Vagina (tissue), 2 donors: ENCODE measurements at regions not wholly inside any gene's neighbourhood (a gene's known extent, or its start where the extent isn't known, plus 50 kb on each side); places are given as distances from the start of the nearest gene placed in this dataset.

ENCODE experiments used
- DNase-seq, 2 donors: peaks; one replicate each; pipeline ENCODE4 v3.0.0-alpha.2; 2017; ENCODE audit errors: extremely low spot score in 2 of 2
- H3K27ac ChIP-seq: fragments of 200-600 bp; sonication (generic); one replicate; pipeline ENCODE4 v1.5.1; 2019
- H3K27me3 ChIP-seq: fragments of 200-600 bp; sonication (generic); one replicate; pipeline ENCODE4 v1.5.1; 2019
- H3K36me3 ChIP-seq, 2 donors: fragments of 200-600 bp; sonication (generic); one replicate each; pipeline ENCODE4 v1.5.1; 2017 to 2019
- H3K4me1 ChIP-seq: fragments of 200-600 bp; sonication (generic); one replicate; pipeline ENCODE4 v1.5.1; 2019
- H3K4me3 ChIP-seq, 2 donors: fragments of 200-600 bp; sonication (generic); 1 replicate in 1 of 2; 2 replicates in 1 of 2; pipeline ENCODE4 v1.5.1; 2016 to 2019
- H3K9me3 ChIP-seq: fragments of 200-600 bp; sonication (generic); one replicate; pipeline ENCODE4 v1.5.1; 2019
- POLR2A ChIP-seq, 2 donors: fragments of 450-650 bp; IDR thresholded peaks; one replicate each; pipeline ENCODE4 v1.6.1; 2017; ENCODE audit warnings: antibody characterized with exemption in 2 of 2, mild to moderate bottlenecking in 2 of 2, moderate library complexity in 2 of 2
- POLR2AphosphoS5 ChIP-seq, 2 donors: sonication (generic); formaldehyde crosslinking; IDR thresholded peaks; one replicate each; pipeline ENCODE4 v1.9.0; 2017; ENCODE audit warnings: antibody characterized with exemption in 2 of 2, mild to moderate bottlenecking in 2 of 2, low read depth in 1 of 2; ENCODE audit not compliant: insufficient read depth in 1 of 2
- intact Hi-C: fragments of 100-400 bp; cut with DNase I; formaldehyde crosslinking; loops from one replicate; pipeline ENCODE4 v1.15.1; 2023
- TF ChIP-seq, protein P1 (sequence below), 3 experiments: fragments of 450-650 bp in 2 of 3; fragments of 200-600 bp in 1 of 3; sonication (generic) in 1 of 3; IDR thresholded peaks; one replicate each; pipeline ENCODE4 v1.5.1; 2017 to 2019; ENCODE audit warnings: antibody characterized with exemption in 3 of 3, mild to moderate bottlenecking in 2 of 3, moderate library complexity in 2 of 3

DNA sequence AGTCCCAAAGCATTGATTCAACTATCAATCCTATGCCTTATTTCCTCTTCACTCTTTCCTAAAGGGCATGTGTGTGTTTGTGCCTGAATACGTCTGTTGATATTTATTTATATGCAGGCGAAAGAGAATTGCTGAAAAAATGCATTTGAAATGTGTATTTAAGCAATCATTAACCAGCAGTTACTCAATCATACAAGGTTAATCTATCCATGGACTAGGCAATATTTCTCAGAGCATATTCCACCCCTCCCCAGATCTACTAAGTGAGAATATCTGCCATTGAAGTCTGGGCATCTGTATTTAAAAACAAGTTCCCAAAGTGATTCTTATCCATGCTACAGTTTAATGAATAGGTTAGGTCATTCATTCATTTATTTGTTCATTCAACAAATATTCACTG lies 113.6 kb downstream of the RASGEF1B start:
- Histone ChIP-seq H3K4me1 (no peaks in the 10 kb centered on the region), H3K36me3 (no peaks in the 10 kb centered on the region), H3K27me3 (no peaks in the 10 kb centered on the region), H3K27ac (no peak overlapping the region), H3K4me3 (no peak overlapping the region), H3K9me3 (no peaks in the 10 kb centered on the region)
- TF ChIP-seq POLR2A (IDR thresholded peaks at IDR 0.05) (no peak), POLR2AphosphoS5 (IDR thresholded peaks at IDR 0.05; ENCODE audit: insufficient read depth in 1 of 2, low read depth in 1 of 2) (no peak)
- TF ChIP-seq, protein P1, sequence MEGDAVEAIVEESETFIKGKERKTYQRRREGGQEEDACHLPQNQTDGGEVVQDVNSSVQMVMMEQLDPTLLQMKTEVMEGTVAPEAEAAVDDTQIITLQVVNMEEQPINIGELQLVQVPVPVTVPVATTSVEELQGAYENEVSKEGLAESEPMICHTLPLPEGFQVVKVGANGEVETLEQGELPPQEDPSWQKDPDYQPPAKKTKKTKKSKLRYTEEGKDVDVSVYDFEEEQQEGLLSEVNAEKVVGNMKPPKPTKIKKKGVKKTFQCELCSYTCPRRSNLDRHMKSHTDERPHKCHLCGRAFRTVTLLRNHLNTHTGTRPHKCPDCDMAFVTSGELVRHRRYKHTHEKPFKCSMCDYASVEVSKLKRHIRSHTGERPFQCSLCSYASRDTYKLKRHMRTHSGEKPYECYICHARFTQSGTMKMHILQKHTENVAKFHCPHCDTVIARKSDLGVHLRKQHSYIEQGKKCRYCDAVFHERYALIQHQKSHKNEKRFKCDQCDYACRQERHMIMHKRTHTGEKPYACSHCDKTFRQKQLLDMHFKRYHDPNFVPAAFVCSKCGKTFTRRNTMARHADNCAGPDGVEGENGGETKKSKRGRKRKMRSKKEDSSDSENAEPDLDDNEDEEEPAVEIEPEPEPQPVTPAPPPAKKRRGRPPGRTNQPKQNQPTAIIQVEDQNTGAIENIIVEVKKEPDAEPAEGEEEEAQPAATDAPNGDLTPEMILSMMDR (IDR thresholded peaks at IDR 0.05): no peak
- intact Hi-C loops: loop anchor here (10.0 kb wide), 1 partner anchor 283 kb away; no protein-coding TSS in a partner anchor
- DNase-seq: no peak

DNA sequence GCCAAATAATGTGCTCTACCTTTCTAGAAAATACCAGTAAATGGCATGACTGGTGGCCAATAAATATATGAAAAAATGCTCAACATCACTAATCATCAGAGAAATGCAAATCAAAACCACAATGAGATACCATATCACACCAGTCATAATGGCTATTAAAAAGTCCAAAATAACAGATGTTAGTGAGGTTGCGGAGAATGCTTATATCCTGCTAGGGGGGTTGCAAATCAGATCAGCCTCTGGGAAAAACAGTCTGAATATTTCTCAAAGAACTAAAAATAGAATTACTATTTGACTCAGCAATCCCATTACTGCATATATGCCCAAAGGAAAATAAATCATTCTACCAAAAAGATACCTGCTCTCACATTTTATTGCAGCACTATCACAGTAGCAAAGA lies 115.1 kb downstream of the RASGEF1B start:
- peaks cover 8% of the 10 kb centered on the region for H3K4me1 ChIP-seq
- no peak for DNase-seq
- H3K27ac ChIP-seq: no peak overlapping the region
- H3K27me3 ChIP-seq: no peaks in the 10 kb centered on the region
- H3K9me3 ChIP-seq: no peaks in the 10 kb centered on the region
- intact Hi-C loops: loop anchor here (10.0 kb wide), 1 partner anchor 282 kb away; no protein-coding TSS in a partner anchor
- TF ChIP-seq POLR2A (IDR thresholded peaks at IDR 0.05): no peak
- TF ChIP-seq POLR2AphosphoS5 (IDR thresholded peaks at IDR 0.05; ENCODE audit: insufficient read depth in 1 of 2, low read depth in 1 of 2): no peak
- TF ChIP-seq, protein P1 (IDR thresholded peaks at IDR 0.05): no peak
- H3K36me3 ChIP-seq: no peaks in the 10 kb centered on the region
- no peak overlapping the region for H3K4me3 ChIP-seq

DNA sequence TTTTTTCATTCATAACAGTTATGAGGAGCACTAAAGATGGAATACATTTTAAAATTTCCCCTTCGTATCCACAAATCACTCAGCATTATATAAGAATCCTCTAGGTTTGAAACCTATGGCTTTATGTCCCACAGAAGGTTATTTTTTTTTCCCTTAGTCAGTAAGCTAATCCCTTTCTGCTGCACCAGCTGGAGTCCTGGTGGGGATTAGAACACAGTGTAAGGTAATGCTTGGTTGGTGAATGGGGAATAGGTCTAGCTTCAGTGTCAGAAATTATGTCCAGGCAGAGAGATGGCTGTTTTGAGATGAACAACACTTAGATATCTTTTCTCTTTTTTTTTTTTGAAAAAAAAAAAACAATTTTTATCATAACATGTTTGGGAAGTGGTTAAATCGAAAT lies 116.6 kb downstream of the RASGEF1B start:
- DNase-seq: no peak
- Histone ChIP-seq H3K4me3 (no peak overlapping the region), H3K27me3 (no peaks in the 10 kb centered on the region), H3K9me3 (no peaks in the 10 kb centered on the region), H3K27ac (no peak overlapping the region), H3K36me3 (no peaks in the 10 kb centered on the region), H3K4me1 (peaks cover 8% of the 10 kb centered on the region)
- TF ChIP-seq POLR2A (IDR thresholded peaks at IDR 0.05): no peak
- TF ChIP-seq POLR2AphosphoS5 (IDR thresholded peaks at IDR 0.05; ENCODE audit: insufficient read depth in 1 of 2, low read depth in 1 of 2): no peak
- TF ChIP-seq, protein P1 (IDR thresholded peaks at IDR 0.05): no peak
- intact Hi-C loops: loop anchor here (10.0 kb wide), 1 partner anchor 280 kb away; no protein-coding TSS in a partner anchor

DNA sequence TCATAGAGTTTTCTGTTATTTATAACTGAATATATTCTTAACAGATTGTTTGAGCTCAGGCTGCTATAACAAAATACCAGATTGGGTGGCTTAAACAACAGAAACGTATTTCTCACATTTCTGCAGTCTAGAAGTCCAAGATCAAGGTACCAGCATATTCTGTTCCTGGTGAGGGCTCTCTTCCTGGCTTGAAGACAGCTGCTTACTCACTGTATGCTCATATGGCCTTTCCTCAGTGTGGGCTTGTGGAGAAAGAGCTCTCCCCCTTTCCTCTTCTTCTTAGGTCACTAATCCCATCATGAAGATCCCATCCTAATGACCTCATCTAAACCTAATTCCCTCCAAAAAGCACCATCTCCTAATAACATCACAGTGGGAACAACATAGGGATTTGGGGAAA lies 117.8 kb downstream of the RASGEF1B start:
- no peak overlapping the region for H3K4me3 ChIP-seq
- H3K27me3 ChIP-seq: no peaks in the 10 kb centered on the region
- intact Hi-C loops: loop anchor here (10.0 kb wide), 1 partner anchor 279 kb away; no protein-coding TSS in a partner anchor
- H3K4me1 ChIP-seq: peaks cover 8% of the 10 kb centered on the region
- H3K36me3 ChIP-seq: no peaks in the 10 kb centered on the region
- no peak overlapping the region for H3K27ac ChIP-seq
- no peaks in the 10 kb centered on the region for H3K9me3 ChIP-seq
- TF ChIP-seq, protein P1 (IDR thresholded peaks at IDR 0.05): no peak
- TF ChIP-seq POLR2AphosphoS5 (IDR thresholded peaks at IDR 0.05; ENCODE audit: insufficient read depth in 1 of 2, low read depth in 1 of 2): no peak
- DNase-seq: no peak

DNA sequence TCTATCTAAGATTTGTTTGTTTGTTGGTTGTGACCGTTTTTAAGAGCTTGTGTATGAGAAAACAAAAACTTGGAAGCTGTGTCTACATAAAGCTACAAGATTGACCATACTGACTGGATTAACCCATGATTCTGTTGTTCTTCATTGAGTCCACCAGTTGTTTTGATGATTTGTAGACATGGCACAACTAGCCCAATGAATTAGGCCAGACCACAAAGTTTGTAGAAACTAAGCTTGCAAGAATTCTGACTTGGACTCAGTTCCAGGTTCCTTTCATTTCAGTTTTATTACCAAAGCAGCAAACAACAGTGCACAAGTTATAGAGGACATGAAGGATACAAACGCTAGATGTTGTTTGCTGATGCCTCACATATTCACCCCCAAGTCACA lies 119.3 kb downstream of the RASGEF1B start:
- H3K4me3 ChIP-seq: no peak overlapping the region
- no peak for TF ChIP-seq POLR2A (IDR thresholded peaks at IDR 0.05)
- TF ChIP-seq, protein P1 (IDR thresholded peaks at IDR 0.05): no peak
- TF ChIP-seq POLR2AphosphoS5 (IDR thresholded peaks at IDR 0.05; ENCODE audit: insufficient read depth in 1 of 2, low read depth in 1 of 2): no peak
- H3K36me3 ChIP-seq: no peaks in the 10 kb centered on the region
- intact Hi-C loops: loop anchor here (10.0 kb wide), 1 partner anchor 278 kb away; no protein-coding TSS in a partner anchor
- H3K27ac ChIP-seq: no peak overlapping the region
- no peaks in the 10 kb centered on the region for H3K27me3 ChIP-seq
- H3K9me3 ChIP-seq: no peaks in the 10 kb centered on the region
- no peak for DNase-seq
- H3K4me1 ChIP-seq: peaks cover 8% of the 10 kb centered on the region
